NCI-H774 (cell line): ENCODE measurements at regions not wholly inside any gene's neighbourhood (a gene's known extent, or its start where the extent isn't known, plus 50 kb on each side); places are given as distances from the start of the nearest gene placed in this dataset.

Experiments used
- DNase-seq: peaks from one replicate; lab custom pipeline; 2025; lab: John Stamatoyannopoulos, UW

GRCh38 chr16:87067836-87068761, 249.1 kb downstream of the C16orf95 start:
- DNase-seq = no peak

- DNase-seq = no peak
These were observed 248.4 kb downstream of the C16orf95 start for GRCh38 chr16:87068762-87069150.

GRCh38 chr16:87070657-87071056, 246.5 kb downstream of the C16orf95 start:
- no peak for DNase-seq

GRCh38 chr16:87072101-87072500, 245.1 kb downstream of the C16orf95 start:
- no peak for DNase-seq

GRCh38 chr16:87074641-87075318, 242.4 kb downstream of the C16orf95 start:
- DNase-seq = no peak

GRCh38 chr16:87075319-87075860, 241.8 kb downstream of the C16orf95 start:
- DNase-seq = no peak

GRCh38 chr16:87076331-87076949, 240.8 kb downstream of the C16orf95 start:
- no peak for DNase-seq

GRCh38 chr16:87076950-87077749, 240.0 kb downstream of the C16orf95 start:
- no peak for DNase-seq

GRCh38 chr16:87077750-87078127, 239.5 kb downstream of the C16orf95 start:
- DNase-seq = no peak

- no peak for DNase-seq
These were observed 236.5 kb downstream of the C16orf95 start for GRCh38 chr16:87080571-87081167.

GRCh38 chr16:87085441-87085840, 231.8 kb downstream of the C16orf95 start:
- DNase-seq = no peak

GRCh38 chr16:87086156-87086555, 231.0 kb downstream of the C16orf95 start:
- no peak for DNase-seq

- DNase-seq = no peak
These were observed 230.6 kb downstream of the C16orf95 start for GRCh38 chr16:87086575-87086974.

- DNase-seq = no peak
These were observed 224.2 kb downstream of the C16orf95 start for GRCh38 chr16:87092958-87093357.

GRCh38 chr16:87093804-87094555, 223.2 kb downstream of the C16orf95 start:
- DNase-seq = no peak

GRCh38 chr16:87094556-87094865, 222.7 kb downstream of the C16orf95 start:
- no peak for DNase-seq

GRCh38 chr16:87095271-87095670, 221.9 kb downstream of the C16orf95 start:
- DNase-seq = no peak

GRCh38 chr16:87096746-87097333, 220.4 kb downstream of the C16orf95 start:
- DNase-seq = no peak

- DNase-seq = no peak
These were observed 218.8 kb downstream of the C16orf95 start for GRCh38 chr16:87098361-87098760.

GRCh38 chr16:87098976-87099720, 218.0 kb downstream of the C16orf95 start:
- DNase-seq = no peak
